H1 (cell line): ENCODE measurements at regions not wholly inside any gene's neighbourhood (a gene's known extent, or its start where the extent isn't known, plus 50 kb on each side); places are given as distances from the start of the nearest gene placed in this dataset.

Experiments
- ATF2 ChIP-seq: IDR thresholded peaks from 2 replicates; pipeline ENCODE4 v1.6.1; 2012; ENCODE audit warnings: low read length, inconsistent platforms
- CHD2 ChIP-seq: IDR thresholded peaks from 2 replicates; pipeline ENCODE4 v1.6.1; 2012; ENCODE audit warnings: low read length, improper control_type of control experiment
- CTCF ChIP-seq, 3 experiments: IDR thresholded peaks; 1 replicate in 2 of 3; 2 replicates in 1 of 3; pipeline versions ENCODE4 v1.5.1 to v1.6.1; 2011; ENCODE audit warnings: low read length in 3 of 3, mild to moderate bottlenecking in 3 of 3, inconsistent platforms in 2 of 3, low read depth in 1 of 3, moderate library complexity in 1 of 3; ENCODE audit not compliant: insufficient read depth in 1 of 3; ENCODE audit errors: control extremely low read depth in 1 of 3
- EZH2 ChIP-seq: fragments of 200-600 bp; sonication (generic); IDR thresholded peaks from 2 replicates; pipeline ENCODE4 v1.7.1; 2012; ENCODE audit warnings: low read depth, mild to moderate bottlenecking, moderate library complexity, low read length, inconsistent platforms; ENCODE audit not compliant: severe bottlenecking
- KDM5A ChIP-seq: fragments of 200-600 bp; IDR thresholded peaks from 2 replicates; pipeline ENCODE4 v1.7.1; 2012; ENCODE audit warnings: mild to moderate bottlenecking, low read length, inconsistent platforms, mixed read lengths
- MAX ChIP-seq: IDR thresholded peaks from 2 replicates; pipeline ENCODE4 v1.6.1; 2012; ENCODE audit warnings: inconsistent platforms
- NRF1 ChIP-seq: IDR thresholded peaks from 2 replicates; pipeline ENCODE4 v1.6.1; 2011; ENCODE audit warnings: mild to moderate bottlenecking, low read depth, low read length, improper control_type of control experiment
- POLR2A ChIP-seq, 2 experiments: IDR thresholded peaks; 1 replicate in 1 of 2; 2 replicates in 1 of 2; pipeline ENCODE4 v1.6.1; 2011; ENCODE audit warnings: low read depth in 2 of 2, low read length in 2 of 2, mild to moderate bottlenecking in 2 of 2; ENCODE audit errors: control extremely low read depth in 1 of 2
- POLR2AphosphoS5 ChIP-seq: IDR thresholded peaks from 2 replicates; pipeline ENCODE4 v1.6.1; 2011; ENCODE audit warnings: low read depth, low read length
- POU5F1 ChIP-seq: IDR thresholded peaks from 2 replicates; pipeline ENCODE4 v1.6.1; 2011; ENCODE audit warnings: low read depth, mild to moderate bottlenecking, low read length, moderate library complexity
- SP4 ChIP-seq: IDR thresholded peaks from 2 replicates; pipeline ENCODE4 v1.6.1; 2012; ENCODE audit warnings: low read length, inconsistent platforms
- TAF1 ChIP-seq: IDR thresholded peaks from 2 replicates; pipeline ENCODE4 v1.6.1; 2011; ENCODE audit warnings: mild to moderate bottlenecking, low read depth, low read length
- YY1 ChIP-seq: IDR thresholded peaks from 2 replicates; pipeline ENCODE4 v1.6.1; 2011; ENCODE audit warnings: low read depth, mild to moderate bottlenecking, low read length

GRCh38 chr5:167168971-167169370 lies 1122.5 kb upstream of the WWC1 start:
- TF ChIP-seq CTCF (IDR thresholded peaks at IDR 0.05; ENCODE audit: control extremely low read depth in 1 of 3, insufficient read depth in 1 of 3, low read depth in 1 of 3, low read length in 3 of 3) (no peak), ATF2 (no peak), SP4 (no peak), NRF1 (no peak), POLR2A (IDR thresholded peaks at IDR 0.05; ENCODE audit: control extremely low read depth in 1 of 2, low read depth in 2 of 2, low read length in 2 of 2) (no peak), EZH2 (no peak), MAX (no peak), POU5F1 (no peak), YY1 (no peak), CHD2 (no peak), KDM5A (no peak), TAF1 (no peak), POLR2AphosphoS5 (no peak)
